ENCODE measurements at regions not wholly inside any gene's neighbourhood (a gene's known extent, or its start where the extent isn't known, plus 50 kb on each side); places are given as distances from the start of the nearest gene placed in this dataset.

GRCh38 chr22:27594020-27594419 is 207.5 kb downstream of the MN1 start:
- TF ChIP-seq PATZ1 (CRISPR knock-in tag; IDR thresholded peaks at IDR 0.05; ENCODE audit: borderline replicate concordance) = no peak
- no peak for TF ChIP-seq ZNF8 (CRISPR knock-in tag; IDR thresholded peaks at IDR 0.05)
- no peak for TF ChIP-seq ZFP30 (CRISPR knock-in tag; IDR thresholded peaks at IDR 0.05)
- no peak for TF ChIP-seq RARB (CRISPR knock-in tag; IDR thresholded peaks at IDR 0.05)
- no peak for TF ChIP-seq CSDC2 (CRISPR knock-in tag; IDR thresholded peaks at IDR 0.05)
- TF ChIP-seq ESRRG (CRISPR knock-in tag; IDR thresholded peaks at IDR 0.05) = no peak
- TF ChIP-seq CREB5 (CRISPR knock-in tag; IDR thresholded peaks at IDR 0.05; ENCODE audit: low read depth) = no peak
- no peak for TF ChIP-seq OSR1 (CRISPR knock-in tag; IDR thresholded peaks at IDR 0.05)
- no peak for TF ChIP-seq ISL1 (CRISPR knock-in tag; IDR thresholded peaks at IDR 0.05)
